ENCODE measurements at regions not wholly inside any gene's neighbourhood (a gene's known extent, or its start where the extent isn't known, plus 50 kb on each side); places are given as distances from the start of the nearest gene placed in this dataset.
A peak's percentile ranks its signal among the peaks of the same experiment; 100 is the strongest.

DNA sequence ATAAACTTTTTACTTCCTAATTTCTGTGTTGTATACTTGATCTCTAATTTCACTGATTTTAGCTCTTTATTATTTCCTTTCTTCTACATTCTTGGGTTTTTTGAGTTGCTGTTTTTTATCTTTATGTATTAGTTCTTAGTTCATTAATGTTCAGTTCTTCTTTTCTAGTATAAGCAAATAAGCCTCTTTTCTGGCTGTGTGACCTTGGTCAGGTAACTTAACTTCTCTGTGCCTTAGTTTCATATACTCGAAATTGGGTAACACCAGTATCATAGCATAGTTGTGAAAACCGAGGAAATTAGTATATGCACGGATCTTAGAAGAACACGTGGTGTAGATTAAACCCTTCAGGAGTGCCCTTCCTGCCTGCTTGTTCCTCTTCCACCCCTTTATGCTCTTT lies 130.2 kb upstream of the C1QTNF9B start:
- no peak for DNase-seq (ENCODE audit: low read depth)
- no peak overlapping the region for H3K4me3 ChIP-seq (ENCODE audit: low read length)
- TF ChIP-seq, protein P1, sequence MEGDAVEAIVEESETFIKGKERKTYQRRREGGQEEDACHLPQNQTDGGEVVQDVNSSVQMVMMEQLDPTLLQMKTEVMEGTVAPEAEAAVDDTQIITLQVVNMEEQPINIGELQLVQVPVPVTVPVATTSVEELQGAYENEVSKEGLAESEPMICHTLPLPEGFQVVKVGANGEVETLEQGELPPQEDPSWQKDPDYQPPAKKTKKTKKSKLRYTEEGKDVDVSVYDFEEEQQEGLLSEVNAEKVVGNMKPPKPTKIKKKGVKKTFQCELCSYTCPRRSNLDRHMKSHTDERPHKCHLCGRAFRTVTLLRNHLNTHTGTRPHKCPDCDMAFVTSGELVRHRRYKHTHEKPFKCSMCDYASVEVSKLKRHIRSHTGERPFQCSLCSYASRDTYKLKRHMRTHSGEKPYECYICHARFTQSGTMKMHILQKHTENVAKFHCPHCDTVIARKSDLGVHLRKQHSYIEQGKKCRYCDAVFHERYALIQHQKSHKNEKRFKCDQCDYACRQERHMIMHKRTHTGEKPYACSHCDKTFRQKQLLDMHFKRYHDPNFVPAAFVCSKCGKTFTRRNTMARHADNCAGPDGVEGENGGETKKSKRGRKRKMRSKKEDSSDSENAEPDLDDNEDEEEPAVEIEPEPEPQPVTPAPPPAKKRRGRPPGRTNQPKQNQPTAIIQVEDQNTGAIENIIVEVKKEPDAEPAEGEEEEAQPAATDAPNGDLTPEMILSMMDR (conservative IDR thresholded peaks at IDR 0.05; ENCODE audit: low read length): no peak

- TF ChIP-seq, protein P1 (conservative IDR thresholded peaks at IDR 0.05; ENCODE audit: low read length): no peak
- peak; percentile 98 for DNase-seq (ENCODE audit: low read depth)
- H3K4me3 ChIP-seq (ENCODE audit: low read length): no peak overlapping the region; the same call in 1 of the 2 replicates
Measured at GRCh38 chr13:24032252-24032651, 128.3 kb upstream of the SPATA13 start.

DNA sequence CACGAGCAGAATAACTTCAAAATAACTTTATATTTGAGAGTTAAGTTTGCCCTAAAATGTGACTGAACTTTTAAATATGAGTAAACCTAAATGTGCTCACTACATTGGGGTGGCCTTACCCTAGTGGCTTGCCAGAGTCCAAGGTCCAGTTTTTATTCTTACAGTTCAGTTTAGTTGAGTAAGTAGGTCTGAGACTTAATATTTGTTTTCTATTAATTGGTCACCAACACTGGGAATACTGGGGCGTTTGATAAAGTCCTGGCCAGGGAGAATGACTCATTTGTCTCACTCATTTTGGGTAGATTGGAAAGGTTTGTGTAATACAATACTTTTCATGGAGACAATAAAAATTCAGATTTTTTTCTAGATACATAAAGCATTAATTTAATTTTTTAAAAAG lies 127.8 kb upstream of the SPATA13 start:
- peak; percentile 61 for DNase-seq (ENCODE audit: low read depth)
- TF ChIP-seq, protein P1 (conservative IDR thresholded peaks at IDR 0.05; ENCODE audit: low read length): no peak; the same call in 1 of the 2 replicates
- H3K4me3 ChIP-seq (ENCODE audit: low read length): no peak overlapping the region; the same call in 1 of the 2 replicates

- TF ChIP-seq, protein P1 (conservative IDR thresholded peaks at IDR 0.05; ENCODE audit: low read length): no peak
- peak; percentile 96 for DNase-seq (ENCODE audit: low read depth)
Measured at GRCh38 chr13:24033527-24034302, 126.8 kb upstream of the SPATA13 start.

GRCh38 chr13:24035411-24035810 lies 125.1 kb upstream of the SPATA13 start:
- TF ChIP-seq, protein P1 (conservative IDR thresholded peaks at IDR 0.05; ENCODE audit: low read length): no peak
- DNase-seq (ENCODE audit: low read depth): no peak

More at GRCh38 chr13:24033527-24034302, 126.8 kb upstream of the SPATA13 start:
- H3K4me3 ChIP-seq (ENCODE audit: low read length): no peak overlapping the region

DNA sequence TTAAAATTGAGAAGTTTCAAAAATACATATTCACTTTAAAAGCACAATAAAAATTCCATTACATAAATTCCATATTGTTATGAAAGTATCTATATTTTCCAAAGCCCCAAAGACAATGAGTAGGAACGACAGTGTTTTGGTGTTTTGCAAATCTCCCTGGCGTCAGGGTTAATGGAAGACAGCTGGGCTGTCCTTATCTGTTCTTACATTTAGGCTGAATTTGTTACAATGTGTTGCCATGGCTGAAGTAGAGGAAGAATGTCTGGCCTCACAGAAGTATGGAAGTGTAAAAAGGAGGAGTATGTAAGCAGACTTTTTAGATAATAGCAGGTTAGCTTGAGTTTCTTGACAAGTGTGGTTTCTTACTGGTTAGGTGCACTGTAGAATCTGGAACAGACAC lies 124.4 kb upstream of the SPATA13 start:
- TF ChIP-seq, protein P1 (conservative IDR thresholded peaks at IDR 0.05; ENCODE audit: low read length): no peak
- DNase-seq (ENCODE audit: low read depth): peak; percentile 83
- no peak overlapping the region for H3K4me3 ChIP-seq (ENCODE audit: low read length)

More at GRCh38 chr13:24035411-24035810, 125.1 kb upstream of the SPATA13 start:
- H3K4me3 ChIP-seq (ENCODE audit: low read length): no peak overlapping the region

- TF ChIP-seq, protein P1 (conservative IDR thresholded peaks at IDR 0.05; ENCODE audit: low read length): no peak
- no peak overlapping the region for H3K4me3 ChIP-seq (ENCODE audit: low read length)
- DNase-seq (ENCODE audit: low read depth): no peak
Measured at GRCh38 chr13:24038405-24038804, 122.1 kb upstream of the SPATA13 start.

Data from AG10803 (cell line).